GM12878 (cell line): ENCODE measurements at regions not wholly inside any gene's neighbourhood (a gene's known extent, or its start where the extent isn't known, plus 50 kb on each side); places are given as distances from the start of the nearest gene placed in this dataset.

Experiments
- ATAC-seq: fragments of 200-7000 bp; cut with Tn5 transposase; 3 replicates; pipeline ENCODE4 v1.9.1; 2020; ENCODE audit warnings: mild to moderate bottlenecking, moderate library complexity
- BruUV-seq: library from RNA; stranded (reverse); fragments of 400-500 nt; replicated peaks from 2 replicates; lab custom pipeline; 2021; lab: Mats Ljungman, UMichigan
- CTCF ChIA-PET: fragments of 300-600 bp; sonication (Branson Sonifier 250); formaldehyde crosslinking; extraction: SDS; loops from one replicate; lab custom pipeline; 2021; ENCODE audit warnings: inconsistent platforms; lab: Yijun Ruan, JAX
- POLR2A ChIA-PET: fragments of 350-600 bp; formaldehyde crosslinking; extraction: SDS; loops from one replicate; lab custom pipeline; 2021; ENCODE audit warnings: inconsistent platforms; lab: Charles Lee
- RAD21 ChIA-PET: fragments of 300-600 bp; sonication (Branson Sonifier 250); formaldehyde crosslinking; loops from one replicate; lab custom pipeline; 2023; ENCODE audit warnings: antibody characterized with exemption; ENCODE audit not compliant: unreplicated experiment; lab: Charles Lee
- SMC1A ChIA-PET: fragments of 300-600 bp; sonication (Branson Sonifier 250); formaldehyde crosslinking; loops from one replicate; lab custom pipeline; 2023; ENCODE audit not compliant: unreplicated experiment, uncharacterized antibody; lab: Charles Lee
- DNase-seq: peaks from one replicate; pipeline ENCODE4 v3.0.0-alpha.2; 2011; ENCODE audit warnings: low read depth, low spot score
- FAIRE-seq: peaks from 3 replicates; lab custom pipeline; 2011; peaks lifted over from hg19 to GRCh38; lab: Jason Lieb, UNC
- H2AFZ ChIP-seq: 2 replicates; pipeline ENCODE4 v1.6.0; 2011; ENCODE audit warnings: low read depth, low read length, control low read depth; ENCODE audit not compliant: control insufficient read depth
- H3K27ac ChIP-seq: 2 replicates; pipeline ENCODE4 v1.5.1; 2011; ENCODE audit warnings: control low read depth; ENCODE audit not compliant: control insufficient read depth, insufficient read depth
- H3K27me3 ChIP-seq, 2 experiments: replicated peaks in 1 of 2; 2 replicates each; pipeline versions ENCODE4 v1.6.0 to v1.6.1; 2011; ENCODE audit warnings: low read length in 1 of 2; ENCODE audit not compliant: control insufficient read depth in 2 of 2, insufficient read depth in 2 of 2
- H3K36me3 ChIP-seq, 2 experiments: 2 replicates each; pipeline ENCODE4 v1.5.1; 2011; ENCODE audit warnings: low read length in 1 of 2; ENCODE audit not compliant: control insufficient read depth in 2 of 2, insufficient read depth in 2 of 2
- H3K4me1 ChIP-seq: 2 replicates; pipeline ENCODE4 v1.6.1; 2011; ENCODE audit warnings: mild to moderate bottlenecking, low read length, moderate library complexity, mixed read lengths; ENCODE audit not compliant: control insufficient read depth, insufficient read depth
- H3K4me2 ChIP-seq: 2 replicates; pipeline ENCODE4 v1.6.0; 2011; ENCODE audit warnings: control low read depth; ENCODE audit not compliant: control insufficient read depth, insufficient read depth
- H3K4me3 ChIP-seq: fragments of 200-600 bp; sonication (generic); 2 replicates; pipeline ENCODE4 v1.5.1; 2016
- H3K79me2 ChIP-seq: 2 replicates; pipeline ENCODE4 v1.6.0; 2011; ENCODE audit warnings: low read length; ENCODE audit not compliant: control insufficient read depth, insufficient read depth
- H3K9ac ChIP-seq: 2 replicates; pipeline ENCODE4 v1.8.0; 2011; ENCODE audit warnings: low read length, control low read depth, mixed read lengths; ENCODE audit not compliant: control insufficient read depth, insufficient read depth
- H3K9me3 ChIP-seq: replicated peaks from 3 replicates; pipeline ENCODE4 v1.5.1; 2011; ENCODE audit warnings: mild to moderate bottlenecking, low read length; ENCODE audit not compliant: control insufficient read depth, insufficient read depth
- H4K20me1 ChIP-seq: 2 replicates; pipeline ENCODE4 v1.6.0; 2011; ENCODE audit not compliant: control insufficient read depth, insufficient read depth
- BACH1 ChIP-seq: fragments of 450-650 bp; IDR thresholded peaks from 2 replicates; pipeline ENCODE4 v1.6.1; 2017; ENCODE audit warnings: mild to moderate bottlenecking, borderline replicate concordance
- BCL3 ChIP-seq: IDR thresholded peaks from 2 replicates; pipeline ENCODE4 v1.6.1; 2011; ENCODE audit warnings: borderline replicate concordance, low read depth, mild to moderate bottlenecking, moderate library complexity, low read length; ENCODE audit not compliant: insufficient read depth, poor library complexity, severe bottlenecking
- CBFB ChIP-seq: IDR thresholded peaks from 2 replicates; pipeline ENCODE4 v1.6.1; 2016; ENCODE audit warnings: antibody characterized with exemption, low read depth
- CHD2 ChIP-seq: IDR thresholded peaks from 2 replicates; pipeline ENCODE4 v1.6.1; 2011; ENCODE audit warnings: low read depth, low read length, improper control_type of control experiment, borderline replicate concordance
- E2F4 ChIP-seq: IDR thresholded peaks from 2 replicates; pipeline ENCODE4 v1.6.1; 2012; ENCODE audit warnings: low read depth, low read length, improper control_type of control experiment
- HCFC1 ChIP-seq: fragments of 150-350 bp; IDR thresholded peaks from 2 replicates; pipeline ENCODE4 v1.6.1; 2014; ENCODE audit warnings: low read length
- STAT1 ChIP-seq: fragments of 450-650 bp; conservative IDR thresholded peaks from 2 replicates; pipeline ENCODE4 v1.6.1; 2014; ENCODE audit warnings: antibody characterized with exemption, mild to moderate bottlenecking
- YY1 ChIP-seq: IDR thresholded peaks from 2 replicates; pipeline ENCODE4 v1.6.1; 2011; ENCODE audit warnings: low read depth, mild to moderate bottlenecking, low read length
- ZSCAN29 ChIP-seq: fragments of 450-650 bp; IDR thresholded peaks from 2 replicates; pipeline ENCODE4 v1.6.1; 2017; ENCODE audit warnings: mild to moderate bottlenecking, moderate library complexity
- WGBS: methylation state at CpG from one replicate; pipeline ENCODE4 v1.1.6; 2016; ENCODE audit warnings: low lambda C conversion rate; ENCODE audit not compliant: insufficient replicate concordance, insufficient coverage; ENCODE audit errors: missing lambda C conversion rate; 5-methylcytosine and 5-hydroxymethylcytosine counted together
- in situ Hi-C: fragments of 300-500 bp; cut with MboI; formaldehyde crosslinking; loops from 9 replicates; pipeline ENCODE4 v1.14.3; 2018; ENCODE audit warnings: mixed read lengths
- intact Hi-C: fragments of 100-400 bp; cut with micrococcal nuclease; formaldehyde crosslinking; loops from one replicate; pipeline ENCODE4 v1.14.2; 2022; ENCODE audit not compliant: unreplicated experiment

GRCh38 chr4:183588169-183588675 lies 70.8 kb downstream of the RWDD4 start (continued):
- no peak for TF ChIP-seq CHD2
- no peak for TF ChIP-seq ZSCAN29
- TF ChIP-seq CBFB: no peak
- no peak for TF ChIP-seq BACH1
- TF ChIP-seq STAT1: no peak
- TF ChIP-seq HCFC1: no peak
- TF ChIP-seq E2F4: no peak
- no peak for TF ChIP-seq YY1

- DNase-seq (no peak), ATAC-seq (no peak), FAIRE-seq (no peak)
- ChIA-PET SMC1A (no interaction called here), POLR2A (no interaction called here), RAD21 (no interaction called here), CTCF (no interaction called here)
- Histone ChIP-seq H3K4me2 (no peak overlapping the region), H3K27me3 (no peaks in the 10 kb centered on the region), H3K36me3 (no peaks in the 10 kb centered on the region), H3K27ac (no peak overlapping the region), H4K20me1 (no peaks in the 10 kb centered on the region), H3K9me3 (no peaks in the 10 kb centered on the region), H3K79me2 (no peaks in the 10 kb centered on the region), H3K4me1 (no peaks in the 10 kb centered on the region), H3K4me3 (no peak overlapping the region), H2AFZ (no peak overlapping the region), H3K9ac (no peak overlapping the region)
- intact Hi-C loops: no loop called here
- 93% methylated on average over 3 of the region's 3 CpGs for WGBS
- BruUV-seq: no TSS peak
- no peak for TF ChIP-seq BCL3
- in situ Hi-C loops: no loop called here
Observed at GRCh38 chr4:183588691-183589090, 70.3 kb downstream of the RWDD4 start.
